ENCODE measurements at regions not wholly inside any gene's neighbourhood (a gene's known extent, or its start where the extent isn't known, plus 50 kb on each side); places are given as distances from the start of the nearest gene placed in this dataset.

- TF ChIP-seq TAF1 (IDR thresholded peaks at IDR 0.05; ENCODE audit: borderline replicate concordance, low read depth, low read length) (no peak), GABPA (IDR thresholded peaks at IDR 0.05; ENCODE audit: low read depth) (no peak), TEAD4 (IDR thresholded peaks at IDR 0.05; ENCODE audit: borderline replicate concordance, insufficient read depth) (no peak), RAD21 (IDR thresholded peaks at IDR 0.05; ENCODE audit: low read length) (no peak), EP300 (IDR thresholded peaks at IDR 0.05; ENCODE audit: borderline replicate concordance in 1 of 2, low read depth in 1 of 2, low read length in 1 of 2) (no peak), CHD2 (IDR thresholded peaks at IDR 0.05; ENCODE audit: low read length, partially characterized antibody) (no peak), TCF12 (IDR thresholded peaks at IDR 0.05) (no peak), USF1 (IDR thresholded peaks at IDR 0.05; ENCODE audit: borderline replicate concordance, low read depth) (no peak), RXRA (IDR thresholded peaks at IDR 0.05; ENCODE audit: borderline replicate concordance, low read depth) (no peak), FOSL2 (IDR thresholded peaks at IDR 0.05; ENCODE audit: borderline replicate concordance, low read depth) (no peak), EZH2phosphoT487 (IDR thresholded peaks at IDR 0.05; ENCODE audit: borderline replicate concordance, low read depth) (no peak)
- Histone ChIP-seq H3K9me2 (no peaks in the 10 kb centered on the region), H3K4me3 (ENCODE audit: low read depth in 2 of 2, low read length in 1 of 2) (no peak overlapping the region), H3K4me1 (ENCODE audit: control insufficient read depth in 1 of 2, insufficient read depth in 2 of 2, low read depth in 1 of 2, low read length in 1 of 2) (no peaks in the 10 kb centered on the region), H3K9ac (no peak overlapping the region), H3K27me3 (ENCODE audit: insufficient read depth) (peaks cover 8% of the 10 kb centered on the region; the same call in 1 of the 2 replicates), H3K27ac (ENCODE audit: low read depth in 2 of 2, low read length in 1 of 2) (no peak overlapping the region), H3K79me2 (ENCODE audit: insufficient read depth) (no peaks in the 10 kb centered on the region), H3K9me3 (no peaks in the 10 kb centered on the region), H3F3A (replicated peaks; ENCODE audit: insufficient read depth) (no peaks in the 10 kb centered on the region), H2AFZ (ENCODE audit: low read depth) (no peak overlapping the region), H3K4me2 (no peak overlapping the region), H3K36me3 (replicated peaks in 1 of 2; ENCODE audit: control insufficient read depth in 1 of 2, insufficient read depth in 2 of 2, low read length in 1 of 2) (no peaks in the 10 kb centered on the region), H4K20me1 (ENCODE audit: insufficient read depth) (no peaks in the 10 kb centered on the region)
- CTCF ChIA-PET, result interaction anchor here (1.5 kb wide), 1 partner anchor 57 kb away, joined by 4 read pairs; no protein-coding TSS in a partner anchor
- POLR2A ChIA-PET, result no interaction called here
- 59% methylated on average over 10 of the region's 12 CpGs for WGBS (ENCODE audit: low lambda C conversion rate)
- DNase-seq, result no peak
These were observed 63.2 kb upstream of the RASGRP1 start for GRCh38 chr15:38627689-38628277.

GRCh38 chr15:38631119-38632075 is 66.8 kb upstream of the RASGRP1 start:
- no peak for DNase-seq
- WGBS (ENCODE audit: low lambda C conversion rate), result 41% methylated on average over 5 of the region's 5 CpGs
- no peak overlapping the region for H3K4me3 ChIP-seq (ENCODE audit: low read depth in 2 of 2, low read length in 1 of 2)
- H3K27ac ChIP-seq (ENCODE audit: low read depth in 2 of 2, low read length in 1 of 2), result no peak overlapping the region
- H3K9me3 ChIP-seq, result no peaks in the 10 kb centered on the region
- H3K4me2 ChIP-seq, result no peak overlapping the region
- H3K27me3 ChIP-seq (ENCODE audit: insufficient read depth), result no peaks in the 10 kb centered on the region; the same call in 1 of the 2 replicates
- H2AFZ ChIP-seq (ENCODE audit: low read depth), result no peak overlapping the region
- H3K9me2 ChIP-seq, result no peaks in the 10 kb centered on the region
- H3K36me3 ChIP-seq (replicated peaks in 1 of 2; ENCODE audit: control insufficient read depth in 1 of 2, insufficient read depth in 2 of 2, low read length in 1 of 2), result no peaks in the 10 kb centered on the region
- H3K9ac ChIP-seq, result no peak overlapping the region
- no peaks in the 10 kb centered on the region for H4K20me1 ChIP-seq (ENCODE audit: insufficient read depth)
- H3K4me1 ChIP-seq (ENCODE audit: control insufficient read depth in 1 of 2, insufficient read depth in 2 of 2, low read depth in 1 of 2, low read length in 1 of 2), result no peaks in the 10 kb centered on the region
- ChIA-PET CTCF (interaction anchor here (0.9 to 2.2 kb wide), 2 partner anchors 11 to 68 kb away, joined by 3 to 9 read pairs; partner anchors contain the start of gene RASGRP1), POLR2A (no interaction called here)
- no peaks in the 10 kb centered on the region for H3F3A ChIP-seq (replicated peaks; ENCODE audit: insufficient read depth)
- H3K79me2 ChIP-seq (ENCODE audit: insufficient read depth), result no peaks in the 10 kb centered on the region
- TF ChIP-seq TCF12 (IDR thresholded peaks at IDR 0.05), result no peak
- TF ChIP-seq MXI1 (IDR thresholded peaks at IDR 0.05; ENCODE audit: low read depth, low read length), result no peak
- TF ChIP-seq TAF1 (IDR thresholded peaks at IDR 0.05; ENCODE audit: borderline replicate concordance, low read depth, low read length), result no peak
- no peak for TF ChIP-seq SMC3 (IDR thresholded peaks at IDR 0.05; ENCODE audit: low read depth, low read length)
- TF ChIP-seq IRF3 (IDR thresholded peaks at IDR 0.05; ENCODE audit: low read depth, low read length), result no peak
- TF ChIP-seq MEF2A (IDR thresholded peaks at IDR 0.05; ENCODE audit: borderline replicate concordance, low read depth), result no peak
- TF ChIP-seq FOXM1 (IDR thresholded peaks at IDR 0.05; ENCODE audit: low read depth), result no peak
- TF ChIP-seq RFX5 (IDR thresholded peaks at IDR 0.05; ENCODE audit: low read length), result no peak
- TF ChIP-seq RCOR1 (IDR thresholded peaks at IDR 0.05; ENCODE audit: low read length), result no peak
- no peak for TF ChIP-seq GATA2 (CRISPR knock-in tag; IDR thresholded peaks at IDR 0.05)
- no peak for TF ChIP-seq RAD21 (IDR thresholded peaks at IDR 0.05; ENCODE audit: low read length)
- TF ChIP-seq FOXJ3 (CRISPR knock-in tag; IDR thresholded peaks at IDR 0.05), result no peak
- no peak for TF ChIP-seq EP300 (IDR thresholded peaks at IDR 0.05; ENCODE audit: borderline replicate concordance in 1 of 2, low read depth in 1 of 2, low read length in 1 of 2)
- no peak for TF ChIP-seq GABPA (IDR thresholded peaks at IDR 0.05; ENCODE audit: low read depth)
- TF ChIP-seq USF2 (IDR thresholded peaks at IDR 0.05; ENCODE audit: borderline replicate concordance, low read depth, low read length), result no peak
- no peak for TF ChIP-seq MAX (IDR thresholded peaks at IDR 0.05; ENCODE audit: low read depth)

Measured in SK-N-SH (cell line).